Type B pancreatic cell (in vitro differentiated cells): ENCODE measurements at regions not wholly inside any gene's neighbourhood (a gene's known extent, or its start where the extent isn't known, plus 50 kb on each side); places are given as distances from the start of the nearest gene placed in this dataset.

ENCODE experiments used
- DNase-seq: peaks from one replicate; pipeline ENCODE4 v3.0.0; 2021; ENCODE audit warnings: mixed read lengths; ENCODE audit not compliant: unreplicated experiment; ENCODE audit errors: extremely low spot score
- H3K27ac Mint-ChIP-seq: 2 replicates; pipeline ENCODE4 v1.8.0; 2021; ENCODE audit warnings: mild to moderate bottlenecking, mixed read lengths
- H3K27me3 Mint-ChIP-seq: 2 replicates; pipeline ENCODE4 v1.8.0; 2021; ENCODE audit warnings: mixed read lengths
- H3K36me3 Mint-ChIP-seq: 2 replicates; pipeline ENCODE4 v1.8.0; 2021; ENCODE audit warnings: mixed read lengths
- H3K4me1 Mint-ChIP-seq: one replicate; pipeline ENCODE4 v1.8.0; 2021; ENCODE audit warnings: mixed read lengths; ENCODE audit not compliant: unreplicated experiment
- H3K4me3 Mint-ChIP-seq: 2 replicates; pipeline ENCODE4 v1.8.0; 2021; ENCODE audit warnings: mild to moderate bottlenecking, mixed read lengths
- H3K9me3 Mint-ChIP-seq: 2 replicates; pipeline ENCODE4 v1.8.0; 2021; ENCODE audit warnings: mixed read lengths
- TF ChIP-seq, protein P1 (sequence below): fragments of 200-600 bp; sonication (generic); conservative IDR thresholded peaks from 2 replicates; pipeline ENCODE4 v1.5.0; 2021; ENCODE audit warnings: antibody characterized with exemption, mild to moderate bottlenecking

DNA sequence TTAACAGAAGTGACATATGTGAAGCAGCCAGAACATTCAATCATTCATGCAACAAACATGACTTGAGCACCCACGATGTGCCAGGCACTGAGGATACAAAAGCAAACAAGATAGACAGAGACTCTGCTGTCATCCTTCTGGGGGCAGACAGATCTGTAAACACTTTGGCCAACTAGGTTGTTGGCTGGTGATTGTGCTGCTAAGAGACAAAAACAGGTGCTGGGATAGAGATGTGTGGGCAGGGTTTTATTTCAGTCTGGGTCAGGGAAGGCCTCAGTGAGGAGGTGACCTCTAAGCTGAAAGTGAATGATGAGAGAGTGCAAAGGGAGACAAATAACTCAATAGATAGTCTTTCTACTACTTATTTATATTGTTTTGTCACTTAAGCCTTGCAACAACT is 147.0 kb upstream of the VEPH1 start:
- H3K9me3 Mint-ChIP-seq, result no peaks in the 10 kb centered on the region
- H3K36me3 Mint-ChIP-seq, result no peaks in the 10 kb centered on the region
- DNase-seq, result no peak
- TF ChIP-seq, protein P1, sequence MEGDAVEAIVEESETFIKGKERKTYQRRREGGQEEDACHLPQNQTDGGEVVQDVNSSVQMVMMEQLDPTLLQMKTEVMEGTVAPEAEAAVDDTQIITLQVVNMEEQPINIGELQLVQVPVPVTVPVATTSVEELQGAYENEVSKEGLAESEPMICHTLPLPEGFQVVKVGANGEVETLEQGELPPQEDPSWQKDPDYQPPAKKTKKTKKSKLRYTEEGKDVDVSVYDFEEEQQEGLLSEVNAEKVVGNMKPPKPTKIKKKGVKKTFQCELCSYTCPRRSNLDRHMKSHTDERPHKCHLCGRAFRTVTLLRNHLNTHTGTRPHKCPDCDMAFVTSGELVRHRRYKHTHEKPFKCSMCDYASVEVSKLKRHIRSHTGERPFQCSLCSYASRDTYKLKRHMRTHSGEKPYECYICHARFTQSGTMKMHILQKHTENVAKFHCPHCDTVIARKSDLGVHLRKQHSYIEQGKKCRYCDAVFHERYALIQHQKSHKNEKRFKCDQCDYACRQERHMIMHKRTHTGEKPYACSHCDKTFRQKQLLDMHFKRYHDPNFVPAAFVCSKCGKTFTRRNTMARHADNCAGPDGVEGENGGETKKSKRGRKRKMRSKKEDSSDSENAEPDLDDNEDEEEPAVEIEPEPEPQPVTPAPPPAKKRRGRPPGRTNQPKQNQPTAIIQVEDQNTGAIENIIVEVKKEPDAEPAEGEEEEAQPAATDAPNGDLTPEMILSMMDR, result no peak
- no peaks in the 10 kb centered on the region for H3K4me1 Mint-ChIP-seq
- H3K4me3 Mint-ChIP-seq, result no peak overlapping the region
- H3K27me3 Mint-ChIP-seq, result peaks cover 3% of the 10 kb centered on the region
- no peak overlapping the region for H3K27ac Mint-ChIP-seq

DNA sequence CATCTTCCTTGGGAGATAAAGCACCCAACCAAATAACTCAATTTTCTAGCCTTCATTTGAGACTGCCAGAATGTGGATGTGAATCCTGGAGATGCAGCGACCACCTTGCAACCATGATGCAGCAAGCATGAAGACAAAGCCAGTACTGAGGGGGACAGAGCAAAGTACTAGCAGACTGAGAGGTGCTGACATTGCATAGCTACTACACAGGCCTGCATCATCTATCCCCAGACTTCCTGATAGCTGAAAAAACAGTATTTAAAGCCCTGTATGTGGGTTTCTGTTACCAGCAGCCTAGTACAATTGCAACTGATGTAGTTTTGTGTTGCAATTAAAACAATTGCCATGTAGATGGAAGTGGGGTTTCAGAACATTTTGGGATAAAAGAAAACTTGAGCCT is 146.3 kb upstream of the VEPH1 start:
- no peak for DNase-seq
- no peaks in the 10 kb centered on the region for H3K4me1 Mint-ChIP-seq
- no peak overlapping the region for H3K27ac Mint-ChIP-seq
- H3K9me3 Mint-ChIP-seq, result no peaks in the 10 kb centered on the region
- no peak overlapping the region for H3K4me3 Mint-ChIP-seq
- H3K27me3 Mint-ChIP-seq, result peaks cover 3% of the 10 kb centered on the region
- H3K36me3 Mint-ChIP-seq, result no peaks in the 10 kb centered on the region
- TF ChIP-seq, protein P1, result no peak

DNA sequence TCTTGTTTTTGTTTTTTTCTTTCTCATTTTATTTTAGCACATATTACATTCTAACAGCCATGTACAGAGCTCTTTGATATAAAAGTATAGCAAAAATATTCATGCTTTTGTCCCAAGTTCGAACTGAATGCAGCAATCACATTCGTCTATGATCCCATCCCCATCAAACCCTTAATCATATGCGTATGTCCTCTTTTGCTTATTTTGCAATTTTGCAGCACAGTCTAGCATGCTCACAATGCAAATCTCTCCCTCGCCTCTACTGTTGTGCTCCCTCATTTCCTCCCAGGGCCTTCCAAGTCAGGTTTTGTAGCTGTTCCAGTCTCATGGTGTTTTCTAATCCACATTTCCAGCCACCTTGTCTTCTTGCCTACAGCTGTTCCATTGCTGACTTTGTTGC is 144.6 kb upstream of the VEPH1 start:
- H3K9me3 Mint-ChIP-seq, result no peaks in the 10 kb centered on the region
- H3K4me1 Mint-ChIP-seq, result no peaks in the 10 kb centered on the region

DNA sequence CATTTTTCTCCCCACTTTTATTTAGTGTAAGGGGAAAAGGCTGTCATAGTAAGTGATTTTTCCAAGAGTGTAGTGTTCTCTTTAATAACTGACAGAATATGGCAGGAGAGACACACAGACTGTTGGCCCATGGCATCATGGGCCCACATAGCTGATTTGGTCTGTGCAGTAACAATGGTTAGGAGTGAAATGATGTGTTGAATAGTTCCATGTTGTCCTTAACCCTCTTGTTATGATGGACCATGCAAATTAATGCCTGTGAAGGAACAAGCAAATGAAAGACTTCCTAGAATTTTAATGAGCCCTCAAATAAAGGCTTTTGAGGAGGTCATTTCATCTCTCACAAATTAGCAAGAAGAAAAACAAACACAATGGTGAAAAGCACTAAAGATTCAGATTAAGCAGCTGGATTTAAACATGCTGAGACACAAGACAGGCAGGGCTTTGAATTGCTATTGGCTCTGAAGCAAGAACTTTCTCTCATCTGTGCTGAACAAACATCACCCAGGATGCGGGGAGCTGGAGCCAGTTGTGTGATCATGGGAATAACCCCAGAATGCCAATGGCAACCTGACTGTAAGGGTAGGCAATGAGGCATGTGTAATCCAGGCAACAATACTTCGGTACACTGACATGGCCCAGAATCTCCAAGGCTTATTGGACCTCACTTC is 136.7 kb upstream of the VEPH1 start:
- TF ChIP-seq, protein P1, result no peak
- peaks cover 12% of the 10 kb centered on the region for H3K27me3 Mint-ChIP-seq
- H3K9me3 Mint-ChIP-seq, result peaks cover 11% of the 10 kb centered on the region
- H3K4me1 Mint-ChIP-seq, result no peaks in the 10 kb centered on the region
- no peak for DNase-seq
- H3K4me3 Mint-ChIP-seq, result no peak overlapping the region
- H3K27ac Mint-ChIP-seq, result no peak overlapping the region
- no peaks in the 10 kb centered on the region for H3K36me3 Mint-ChIP-seq

More for the DNA sequence above, 144.6 kb upstream of the VEPH1 start:
- H3K4me3 Mint-ChIP-seq, result no peak overlapping the region
- H3K36me3 Mint-ChIP-seq, result no peaks in the 10 kb centered on the region
- DNase-seq, result no peak
- H3K27ac Mint-ChIP-seq, result no peak overlapping the region
- H3K27me3 Mint-ChIP-seq, result peaks cover 10% of the 10 kb centered on the region
- TF ChIP-seq, protein P1, result no peak

DNA sequence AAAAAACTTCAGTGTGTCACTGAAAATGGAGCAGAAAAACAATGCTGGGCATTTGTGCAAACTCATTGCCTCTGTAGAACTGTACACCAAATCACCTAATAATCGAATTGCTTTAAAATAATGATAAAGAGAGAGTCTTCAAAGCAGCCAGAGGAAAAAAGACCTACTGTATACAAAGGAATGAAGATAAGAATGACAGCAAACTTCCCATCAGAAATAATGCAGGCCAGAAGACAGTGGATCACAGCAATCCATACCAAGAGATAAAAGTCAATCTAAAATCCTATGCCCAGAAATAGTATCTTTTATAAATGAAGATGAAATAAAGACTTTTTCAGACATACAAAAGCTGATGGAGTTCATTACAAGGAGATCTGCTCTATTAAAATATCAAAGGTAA is 134.7 kb upstream of the VEPH1 start:
- TF ChIP-seq, protein P1, result no peak
- no peaks in the 10 kb centered on the region for H3K4me1 Mint-ChIP-seq
- H3K9me3 Mint-ChIP-seq, result peaks cover 11% of the 10 kb centered on the region
- no peak overlapping the region for H3K4me3 Mint-ChIP-seq
- peaks cover 9% of the 10 kb centered on the region for H3K27me3 Mint-ChIP-seq
- no peak overlapping the region for H3K27ac Mint-ChIP-seq
- no peaks in the 10 kb centered on the region for H3K36me3 Mint-ChIP-seq
- no peak for DNase-seq
